GM21786 (cell line): ENCODE measurements at regions not wholly inside any gene's neighbourhood (a gene's known extent, or its start where the extent isn't known, plus 50 kb on each side); places are given as distances from the start of the nearest gene placed in this dataset.
"Not testable (repeated sequence)": the region's sequence is repeated elsewhere in the genome, so short reads cannot be mapped to it uniquely, and the experiment has no call there.

Experiments
- ATAC-seq: cut with Tn5 transposase; IDR thresholded peaks from one replicate; pipeline ENCODE4 v1.9.1; 2021; ENCODE audit not compliant: unreplicated experiment

DNA sequence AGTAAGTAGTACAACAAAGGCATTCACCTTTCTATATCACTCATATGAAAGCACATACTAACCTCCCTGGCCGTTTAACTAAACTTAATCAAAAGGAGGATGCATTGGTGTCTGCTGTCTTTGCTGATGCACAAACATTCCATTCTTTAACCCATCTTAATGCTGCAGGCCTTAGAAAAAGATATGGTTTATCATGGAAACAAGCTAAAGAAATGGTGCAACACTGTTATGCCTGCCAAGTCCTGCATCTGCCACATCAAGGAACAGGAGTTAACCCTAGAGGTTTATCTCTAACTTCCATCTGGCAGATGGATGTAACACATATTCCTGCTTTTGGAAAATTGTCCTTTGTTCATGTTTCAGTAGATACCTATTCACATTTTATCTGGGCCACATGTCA is 296.5 kb upstream of the DKK2 start:
- ATAC-seq, result not testable (repeated sequence)

GRCh38 chr4:107330916-107331315 is 294.8 kb upstream of the DKK2 start:
- ATAC-seq, result no peak

- no peak for ATAC-seq
Measured at GRCh38 chr4:107319386-107319785, 283.3 kb upstream of the DKK2 start.

DNA sequence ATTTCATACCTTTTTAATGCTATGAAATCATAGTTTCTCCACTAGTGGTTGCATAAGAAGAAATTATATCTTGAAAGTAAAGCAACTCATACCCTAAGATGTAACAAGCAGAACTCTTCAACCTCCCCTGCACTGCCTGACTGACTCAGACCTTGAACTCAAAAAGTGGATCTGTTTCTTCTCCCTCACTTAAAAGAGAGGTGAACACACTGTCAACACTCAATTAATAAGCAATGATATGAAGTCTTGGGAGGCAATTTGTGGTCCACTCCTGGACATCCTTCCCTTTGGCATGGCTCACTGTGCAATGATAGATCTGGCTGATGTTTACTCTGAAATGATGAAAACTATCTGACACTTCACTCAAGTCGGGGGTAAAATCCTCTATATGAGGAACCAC is 282.0 kb upstream of the DKK2 start:
- ATAC-seq, result no peak

GRCh38 chr4:107317611-107318010 is 281.5 kb upstream of the DKK2 start:
- no peak for ATAC-seq

DNA sequence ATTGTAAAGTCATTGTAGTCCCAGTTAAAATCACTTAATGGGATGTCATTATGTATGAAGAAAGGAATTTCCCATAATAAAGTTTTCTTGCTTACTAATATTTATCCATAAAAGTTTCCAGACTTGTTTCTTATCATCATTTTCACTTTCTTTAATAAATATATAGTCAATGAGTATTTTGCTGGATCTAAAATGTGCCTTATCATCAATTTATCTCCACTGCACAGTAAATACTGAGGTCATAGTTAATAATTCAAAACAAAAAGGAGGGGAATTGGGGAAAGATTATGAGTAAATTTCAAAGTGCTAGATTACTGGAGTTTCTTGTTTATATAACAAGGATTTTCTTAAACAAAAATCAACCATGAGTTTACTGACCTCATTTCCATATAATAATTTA is 279.5 kb upstream of the DKK2 start:
- ATAC-seq, result no peak

DNA sequence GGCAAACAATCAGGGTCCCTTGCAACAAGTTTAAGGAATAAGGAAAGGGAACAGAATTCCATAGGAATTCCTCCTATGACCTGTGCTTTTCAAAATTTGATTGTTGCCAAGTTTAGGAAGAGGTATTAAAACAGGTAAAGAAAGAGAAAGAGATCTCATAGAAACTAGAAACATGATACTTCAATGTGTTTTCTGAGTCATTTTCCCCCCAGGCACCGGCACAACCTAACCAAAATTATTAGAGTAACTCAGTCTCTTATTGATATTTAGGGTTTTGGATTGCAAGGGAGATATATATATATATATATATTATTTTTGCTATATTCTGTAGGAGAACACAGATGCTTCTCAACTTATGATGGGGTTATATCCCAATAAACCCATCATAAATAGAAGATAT is 278.0 kb upstream of the DKK2 start:
- ATAC-seq, result no peak

GRCh38 chr4:107312366-107312765 is 276.3 kb upstream of the DKK2 start:
- ATAC-seq, result no peak

- no peak for ATAC-seq
Measured at GRCh38 chr4:107304699-107305286, 268.7 kb upstream of the DKK2 start.

GRCh38 chr4:107299646-107300045 is 263.5 kb upstream of the DKK2 start:
- ATAC-seq, result no peak

- ATAC-seq, result no peak
Measured at GRCh38 chr4:107292979-107293378, 256.9 kb upstream of the DKK2 start.

DNA sequence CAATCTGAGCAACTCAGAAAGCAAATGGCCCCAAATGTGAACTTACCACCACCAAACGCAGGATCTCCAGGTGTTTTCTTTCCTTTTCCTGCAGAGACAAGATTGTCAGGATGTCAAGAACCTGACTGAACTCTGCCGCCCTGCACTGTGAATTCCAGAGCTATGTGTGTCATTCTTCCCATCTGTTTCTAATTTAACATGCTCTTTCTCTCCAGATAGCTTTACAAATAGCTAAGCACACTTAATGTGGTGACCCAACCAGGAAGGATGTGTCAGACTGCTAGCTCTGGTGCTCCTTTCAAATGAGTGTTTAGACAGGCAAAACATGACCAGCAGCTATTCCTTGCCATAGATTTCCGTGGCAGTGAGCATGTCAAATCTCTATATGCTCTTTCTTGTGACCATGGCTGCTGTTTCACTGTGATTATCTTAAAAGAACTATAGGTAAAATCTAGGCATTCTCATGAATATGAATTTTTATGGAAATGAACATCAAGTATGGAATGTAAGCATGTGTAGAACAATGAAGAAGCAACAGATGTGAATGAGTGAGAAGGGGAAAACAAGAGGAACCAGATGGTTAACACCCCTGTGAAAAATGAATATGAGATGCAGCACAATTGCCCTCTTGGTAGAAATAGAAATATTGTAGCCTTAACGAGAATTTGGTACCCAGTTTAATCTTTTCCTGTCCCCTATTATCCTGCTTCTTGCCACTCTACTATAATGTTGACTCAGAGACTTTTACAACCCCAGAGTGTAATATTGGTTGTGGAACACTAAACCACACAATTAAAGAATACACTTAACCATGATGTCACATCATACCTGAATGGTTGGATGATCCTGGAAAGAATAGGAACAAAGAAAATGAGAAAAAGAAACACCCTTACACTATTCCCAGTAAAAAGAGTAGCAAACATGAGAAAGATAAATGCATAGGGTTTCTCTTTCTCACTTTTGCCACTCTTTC is 247.8 kb upstream of the DKK2 start:
- no peak for ATAC-seq

DNA sequence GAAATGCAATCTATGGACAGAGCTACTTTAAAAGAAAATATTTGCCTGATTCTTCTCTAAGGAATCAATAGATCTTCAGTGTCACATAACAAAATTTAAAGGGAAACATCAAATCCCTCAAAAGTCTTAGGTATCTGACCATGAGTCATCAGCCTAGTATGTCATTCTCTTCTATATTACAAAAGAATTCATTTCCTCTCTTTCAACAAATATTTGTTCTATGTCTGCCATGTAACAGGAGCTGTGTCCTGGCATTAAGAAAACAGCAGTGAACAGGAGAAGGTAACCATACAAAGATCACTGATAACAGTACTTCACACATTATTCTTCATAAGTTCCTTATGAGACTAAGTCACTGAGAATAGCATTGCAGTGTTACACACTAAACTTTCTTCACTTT is 243.6 kb upstream of the DKK2 start:
- no peak for ATAC-seq

- no peak for ATAC-seq
Measured at GRCh38 chr4:107278791-107279483, 242.8 kb upstream of the DKK2 start.

- ATAC-seq, result no peak
Measured at GRCh38 chr4:107276052-107276451, 239.9 kb upstream of the DKK2 start.

DNA sequence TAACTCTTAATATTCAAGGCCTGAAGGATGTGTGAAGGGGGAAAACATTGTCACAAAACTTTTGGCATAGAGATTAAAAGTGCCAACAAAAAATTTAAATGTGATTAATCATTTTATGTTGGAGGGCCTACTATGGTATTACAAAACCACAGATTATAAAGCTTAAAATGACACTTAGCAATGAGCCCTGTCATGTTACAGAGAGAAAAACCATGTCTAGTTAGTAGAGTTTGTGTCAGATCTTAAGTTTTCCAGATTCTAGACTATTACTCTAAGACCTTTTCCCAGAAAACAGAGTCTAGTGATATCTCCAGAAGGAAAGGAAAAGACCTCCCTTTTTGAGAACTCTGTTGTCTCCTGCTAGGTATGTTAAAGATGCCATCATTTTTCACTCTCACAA is 239.1 kb upstream of the DKK2 start:
- no peak for ATAC-seq

DNA sequence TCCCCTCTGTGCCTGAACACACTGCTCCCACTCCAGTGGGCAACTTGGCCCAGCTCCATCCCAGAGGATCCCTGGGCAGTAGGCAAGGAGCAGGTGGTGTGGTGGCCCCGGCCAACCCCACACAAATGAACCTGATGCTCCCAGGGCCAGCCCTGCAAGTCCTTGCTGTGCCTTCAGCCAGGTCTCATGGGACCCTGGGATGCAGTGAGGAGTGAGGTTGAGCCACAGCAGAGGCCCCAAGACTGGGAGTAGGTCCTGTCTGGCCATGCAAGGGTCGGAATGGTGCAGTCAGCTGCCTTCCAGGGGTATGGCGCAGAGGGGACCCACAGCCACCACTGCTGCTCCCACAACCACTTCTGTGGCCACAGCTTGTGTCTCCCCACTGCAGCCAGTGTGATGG is 234.5 kb upstream of the DKK2 start:
- ATAC-seq, result no peak

GRCh38 chr4:107269175-107269574 is 233.1 kb upstream of the DKK2 start:
- no peak for ATAC-seq

DNA sequence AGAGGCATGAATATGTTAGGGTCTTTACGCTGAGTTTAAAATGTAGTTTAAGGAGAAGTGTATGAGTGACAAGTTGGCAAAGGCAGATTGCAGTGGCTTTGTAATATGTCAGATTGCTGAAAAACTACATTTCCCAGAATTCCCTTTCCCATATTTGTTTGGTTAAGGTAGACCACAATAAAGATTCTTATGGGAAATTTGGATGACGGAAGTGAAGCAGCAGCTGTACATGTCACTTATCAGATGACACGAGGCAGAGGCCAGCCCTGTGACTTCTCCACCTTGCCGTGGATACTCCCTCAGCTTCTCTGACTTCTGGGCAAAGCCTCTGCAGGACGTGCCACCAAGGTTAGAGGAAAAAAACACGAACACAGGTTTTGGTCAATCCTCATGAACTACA is 229.7 kb upstream of the DKK2 start:
- ATAC-seq, result no peak

- no peak for ATAC-seq
Measured at GRCh38 chr4:107261241-107261874, 225.2 kb upstream of the DKK2 start.

- no peak for ATAC-seq
Measured at GRCh38 chr4:107258359-107258758, 222.2 kb upstream of the DKK2 start.
